SK-N-SH (cell line): ENCODE measurements at regions not wholly inside any gene's neighbourhood (a gene's known extent, or its start where the extent isn't known, plus 50 kb on each side); places are given as distances from the start of the nearest gene placed in this dataset.
A peak's percentile ranks its signal among the peaks of the same experiment; 100 is the strongest.

ENCODE experiments used
- CTCF ChIA-PET: fragments of 300-600, 350-600 bp; formaldehyde crosslinking; extraction: SDS; loops from one replicate; lab custom pipeline; 2021; lab: Yijun Ruan, JAX
- POLR2A ChIA-PET: fragments of 350-600 bp; sonication (Branson Sonifier 250); formaldehyde crosslinking; extraction: SDS; loops from one replicate; lab custom pipeline; 2020; ENCODE audit warnings: antibody characterized with exemption, inconsistent platforms; lab: Yijun Ruan, JAX
- DNase-seq: peaks from one replicate; pipeline ENCODE4 v3.0.0; 2012
- H2AFZ ChIP-seq: fragments of 200-600 bp; sonication (generic); 2 replicates; pipeline ENCODE4 v1.8.1; 2016; ENCODE audit warnings: antibody characterized with exemption, mild to moderate bottlenecking, low read depth
- H3F3A ChIP-seq: fragments of 200-600 bp; sonication (generic); replicated peaks from 2 replicates; pipeline ENCODE3; 2016; ENCODE audit warnings: antibody characterized with exemption, mild to moderate bottlenecking; ENCODE audit not compliant: insufficient read depth
- H3K27ac ChIP-seq, 2 experiments: fragments of 200-500 bp in 1 of 2; fragments of 200-600 bp in 1 of 2; sonication (Bioruptor generic) in 1 of 2; sonication (generic), shearing (Covaris generic) in 1 of 2; 2 replicates each; pipeline versions ENCODE4 v1.5.1 to v1.6.1; 2014 to 2016; ENCODE audit warnings: low read depth in 2 of 2, inconsistent platforms in 1 of 2, low read length in 1 of 2, mild to moderate bottlenecking in 1 of 2, mixed read lengths in 1 of 2
- H3K27me3 ChIP-seq: fragments of 200-600 bp; sonication (generic), shearing (Covaris generic); 2 replicates; pipeline ENCODE4 v1.6.1; 2016; ENCODE audit warnings: mixed run types; ENCODE audit not compliant: insufficient read depth
- H3K36me3 ChIP-seq, 2 experiments: fragments of 200-500 bp in 1 of 2; fragments of 200-600 bp in 1 of 2; sonication (Bioruptor generic) in 1 of 2; sonication (generic) in 1 of 2; replicated peaks in 1 of 2; 2 replicates each; pipeline versions ENCODE3 to v1.5.1; 2014 to 2016; ENCODE audit warnings: low read length in 1 of 2, mild to moderate bottlenecking in 1 of 2; ENCODE audit not compliant: insufficient read depth in 2 of 2, control insufficient read depth in 1 of 2
- H3K4me1 ChIP-seq, 2 experiments: fragments of 200-500 bp in 1 of 2; fragments of 200-600 bp in 1 of 2; sonication (Bioruptor generic) in 1 of 2; sonication (generic), shearing (Covaris generic) in 1 of 2; 2 replicates each; pipeline versions ENCODE4 v1.5.1 to v1.6.1; 2014 to 2016; ENCODE audit warnings: low read depth in 1 of 2, low read length in 1 of 2, mixed run types in 1 of 2; ENCODE audit not compliant: insufficient read depth in 2 of 2, control insufficient read depth in 1 of 2
- H3K4me2 ChIP-seq: fragments of 200-600 bp; sonication (generic), shearing (Covaris generic); 2 replicates; pipeline ENCODE4 v1.6.1; 2017; ENCODE audit warnings: mixed run types
- H3K4me3 ChIP-seq, 2 experiments: fragments of 200-500 bp in 1 of 2; fragments of 200-600 bp in 1 of 2; sonication (Bioruptor generic) in 1 of 2; sonication (generic), shearing (Covaris generic) in 1 of 2; 2 replicates each; pipeline versions ENCODE4 v1.5.1 to v1.8.1; 2014 to 2016; ENCODE audit warnings: low read depth in 2 of 2, inconsistent platforms in 1 of 2, low read length in 1 of 2, mild to moderate bottlenecking in 1 of 2, mixed read lengths in 1 of 2, moderate library complexity in 1 of 2
- H3K79me2 ChIP-seq: fragments of 200-600 bp; sonication (generic); 2 replicates; pipeline ENCODE4 v1.8.1; 2017; ENCODE audit warnings: mild to moderate bottlenecking; ENCODE audit not compliant: insufficient read depth
- H3K9ac ChIP-seq: fragments of 200-600 bp; sonication (generic); 2 replicates; pipeline ENCODE4 v1.6.1; 2017; ENCODE audit warnings: mixed run types
- H3K9me2 ChIP-seq: fragments of 200-600 bp; sonication (generic); 2 replicates; pipeline ENCODE4 v1.6.1; 2017; ENCODE audit warnings: mixed run types
- H3K9me3 ChIP-seq: fragments of 200-600 bp; sonication (generic); 2 replicates; pipeline ENCODE4 v1.6.1; 2017; ENCODE audit warnings: mixed run types, mild to moderate bottlenecking, moderate library complexity
- H4K20me1 ChIP-seq: fragments of 200-600 bp; sonication (generic); 2 replicates; pipeline ENCODE4 v1.6.1; 2017; ENCODE audit warnings: mild to moderate bottlenecking, mixed run types; ENCODE audit not compliant: insufficient read depth
- EZH2phosphoT487 ChIP-seq: fragments of 200-600 bp; sonication (generic); IDR thresholded peaks from 2 replicates; pipeline ENCODE4 v1.6.1; 2017; ENCODE audit warnings: low read depth, mixed run types, mild to moderate bottlenecking, antibody characterized with exemption, moderate library complexity, borderline replicate concordance
- FOSL2 ChIP-seq: IDR thresholded peaks from 2 replicates; pipeline ENCODE4 v1.4.0; 2012; ENCODE audit warnings: low read depth, mild to moderate bottlenecking, moderate library complexity, borderline replicate concordance
- GABPA ChIP-seq: IDR thresholded peaks from 2 replicates; pipeline ENCODE4 v1.4.0; 2012; ENCODE audit warnings: low read depth, mild to moderate bottlenecking
- GATA2 ChIP-seq: sonication (generic); formaldehyde crosslinking; IDR thresholded peaks from 2 replicates; pipeline ENCODE4 v1.5.0; 2020; ENCODE audit warnings: mild to moderate bottlenecking, missing genetic modification reagents
- JUND ChIP-seq: IDR thresholded peaks from 2 replicates; pipeline ENCODE4 v1.4.0; 2012
- MEF2A ChIP-seq: IDR thresholded peaks from 2 replicates; pipeline ENCODE4 v1.4.0; 2012; ENCODE audit warnings: low read depth, borderline replicate concordance
- POLR2AphosphoS5 ChIP-seq: IDR thresholded peaks from 2 replicates; pipeline ENCODE4 v1.6.1; 2012; ENCODE audit warnings: low read depth, low read length
- RAD21 ChIP-seq: IDR thresholded peaks from 2 replicates; pipeline ENCODE4 v1.6.1; 2012; ENCODE audit warnings: mild to moderate bottlenecking, low read length
- RFX5 ChIP-seq: IDR thresholded peaks from 2 replicates; pipeline ENCODE4 v1.6.1; 2012; ENCODE audit warnings: mild to moderate bottlenecking, improper control_type of control experiment, low read length
- RXRA ChIP-seq: IDR thresholded peaks from 2 replicates; pipeline ENCODE4 v1.4.0; 2012; ENCODE audit warnings: low read depth, mild to moderate bottlenecking, borderline replicate concordance
- SIN3A ChIP-seq: IDR thresholded peaks from 2 replicates; pipeline ENCODE4 v1.6.1; 2012; ENCODE audit warnings: low read depth, mild to moderate bottlenecking, low read length, moderate library complexity, borderline replicate concordance
- SMC3 ChIP-seq: IDR thresholded peaks from 2 replicates; pipeline ENCODE4 v1.6.1; 2012; ENCODE audit warnings: low read depth, low read length, improper control_type of control experiment
- TCF12 ChIP-seq: IDR thresholded peaks from 2 replicates; pipeline ENCODE4 v1.4.0; 2012
- WGBS: methylation state at CpG from one replicate; pipeline ENCODE4 v1.1.6; 2017; ENCODE audit warnings: low lambda C conversion rate; 5-methylcytosine and 5-hydroxymethylcytosine counted together
- TF ChIP-seq, protein P1 (sequence below): IDR thresholded peaks from 2 replicates; pipeline ENCODE4 v1.4.0; 2012; ENCODE audit warnings: low read depth
- TF ChIP-seq, protein P2 (sequence below): IDR thresholded peaks from 2 replicates; pipeline ENCODE4 v1.4.0; 2012; ENCODE audit warnings: low read depth, borderline replicate concordance
- TF ChIP-seq, protein P3 (sequence below): fragments of 150-350 bp; IDR thresholded peaks from 2 replicates; pipeline ENCODE4 v1.6.1; 2017; ENCODE audit warnings: antibody characterized with exemption, low read length, low read depth, borderline replicate concordance
- TF ChIP-seq, protein P4 (sequence below): fragments of 150-350 bp; IDR thresholded peaks from 2 replicates; pipeline ENCODE4 v1.6.1; 2016; ENCODE audit warnings: mild to moderate bottlenecking, low read depth, low read length

DNA sequence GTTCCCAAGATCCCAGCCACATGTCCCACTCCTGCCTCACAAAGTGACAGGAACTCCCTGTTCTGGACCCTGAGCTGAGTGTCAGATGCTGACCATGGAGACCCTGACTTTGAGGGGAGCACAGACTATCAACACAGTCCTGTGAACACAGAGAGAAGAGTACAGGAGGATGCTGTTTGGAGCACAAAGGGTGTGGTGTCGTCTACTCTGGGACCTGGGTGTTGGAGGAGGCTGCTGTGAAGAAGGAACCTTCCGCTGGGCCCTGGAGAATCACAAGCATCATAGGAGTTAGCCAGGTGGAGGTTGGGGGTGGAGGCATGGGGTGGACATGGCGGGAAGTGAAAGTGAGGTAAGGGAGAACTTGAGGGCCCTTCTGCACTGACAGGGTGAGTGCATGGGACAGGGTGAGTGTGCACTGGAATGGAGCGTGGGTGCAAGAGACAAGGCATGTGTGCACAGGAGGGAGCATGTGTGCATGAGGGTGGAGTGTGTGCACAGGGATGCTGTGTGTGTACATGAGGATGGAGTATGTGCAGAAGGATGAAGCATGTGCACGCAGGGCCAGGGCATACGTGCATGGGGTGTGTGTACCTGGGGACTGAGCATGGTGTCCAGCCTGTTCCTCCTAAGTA, 70.7 kb upstream of the ANTXRL start (continued):
- TF ChIP-seq, protein P1, sequence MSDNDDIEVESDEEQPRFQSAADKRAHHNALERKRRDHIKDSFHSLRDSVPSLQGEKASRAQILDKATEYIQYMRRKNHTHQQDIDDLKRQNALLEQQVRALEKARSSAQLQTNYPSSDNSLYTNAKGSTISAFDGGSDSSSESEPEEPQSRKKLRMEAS, result no peak
- TF ChIP-seq, protein P2, sequence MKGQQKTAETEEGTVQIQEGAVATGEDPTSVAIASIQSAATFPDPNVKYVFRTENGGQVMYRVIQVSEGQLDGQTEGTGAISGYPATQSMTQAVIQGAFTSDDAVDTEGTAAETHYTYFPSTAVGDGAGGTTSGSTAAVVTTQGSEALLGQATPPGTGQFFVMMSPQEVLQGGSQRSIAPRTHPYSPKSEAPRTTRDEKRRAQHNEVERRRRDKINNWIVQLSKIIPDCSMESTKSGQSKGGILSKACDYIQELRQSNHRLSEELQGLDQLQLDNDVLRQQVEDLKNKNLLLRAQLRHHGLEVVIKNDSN, result no peak
- TF ChIP-seq TCF12 (no peak), GABPA (no peak), EZH2phosphoT487 (no peak), POLR2AphosphoS5 (no peak), RFX5 (no peak)
- TF ChIP-seq, protein P3, sequence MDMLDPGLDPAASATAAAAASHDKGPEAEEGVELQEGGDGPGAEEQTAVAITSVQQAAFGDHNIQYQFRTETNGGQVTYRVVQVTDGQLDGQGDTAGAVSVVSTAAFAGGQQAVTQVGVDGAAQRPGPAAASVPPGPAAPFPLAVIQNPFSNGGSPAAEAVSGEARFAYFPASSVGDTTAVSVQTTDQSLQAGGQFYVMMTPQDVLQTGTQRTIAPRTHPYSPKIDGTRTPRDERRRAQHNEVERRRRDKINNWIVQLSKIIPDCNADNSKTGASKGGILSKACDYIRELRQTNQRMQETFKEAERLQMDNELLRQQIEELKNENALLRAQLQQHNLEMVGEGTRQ, result no peak
- TF ChIP-seq, all 33 proteins: peak for 0

DNA sequence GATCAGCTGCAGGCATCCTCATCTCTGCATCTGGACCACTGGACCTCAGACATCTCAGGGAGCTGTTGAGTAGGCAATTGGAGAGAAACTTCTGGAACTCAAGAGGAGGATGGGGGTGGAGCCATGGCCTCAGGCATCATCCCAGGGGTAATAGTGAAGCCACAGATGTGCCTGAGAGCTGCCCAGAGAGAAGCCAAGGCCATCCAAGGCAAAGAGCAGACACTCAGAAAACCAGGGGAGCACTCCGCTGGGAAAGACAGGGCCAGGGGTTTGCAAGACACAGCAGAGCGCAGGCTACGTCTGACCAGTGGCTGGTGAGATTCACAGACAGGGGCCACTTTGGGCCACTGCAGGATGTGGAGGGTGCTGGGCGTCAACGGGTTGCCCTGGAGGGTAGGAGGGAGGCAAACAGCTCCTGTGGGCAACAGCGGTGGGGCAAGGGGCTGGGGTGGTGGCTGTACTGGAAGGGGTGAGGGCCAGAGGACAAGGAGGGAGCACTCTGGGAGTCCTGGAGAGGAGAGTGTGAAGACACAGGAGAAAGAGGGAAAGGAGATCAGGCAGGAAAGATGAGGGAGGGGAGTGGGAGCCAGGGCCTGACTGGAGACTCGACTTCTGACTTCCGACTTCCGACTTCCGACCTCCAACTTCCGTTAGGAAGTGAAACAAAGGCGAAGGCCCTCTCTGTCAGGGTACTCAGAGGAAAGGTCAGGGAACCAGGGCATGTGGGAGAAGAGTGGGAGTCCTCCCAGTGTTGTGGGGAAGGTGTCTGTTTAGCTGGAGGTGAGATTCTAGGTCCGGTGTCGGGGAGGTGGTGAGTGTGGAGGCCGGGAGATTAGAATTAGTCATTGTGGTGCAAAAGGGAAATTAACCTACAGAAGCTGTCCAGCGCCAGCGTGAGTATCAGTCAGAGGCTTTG, 69.7 kb upstream of the ANTXRL start:
- CTCF ChIA-PET, result interaction anchor here (1.1 to 6.6 kb wide), 2 partner anchors 11 to 110 kb away, joined by 3 to 54 read pairs; no protein-coding TSS in a partner anchor
- 69% methylated on average over 17 of the region's 17 CpGs for WGBS

More for the DNA sequence above, 69.7 kb upstream of the ANTXRL start:
- no peaks in the 10 kb centered on the region for H3K36me3 ChIP-seq
- H3K79me2 ChIP-seq, result no peaks in the 10 kb centered on the region
- no peak overlapping the region for H3K9ac ChIP-seq
- TF ChIP-seq RFX5, result no peak
- TF ChIP-seq SIN3A, result no peak
- TF ChIP-seq SMC3, result no peak
- TF ChIP-seq MEF2A, result no peak
- TF ChIP-seq GATA2 (CRISPR knock-in tag), result no peak
- TF ChIP-seq FOSL2, result no peak
- TF ChIP-seq, protein P4, sequence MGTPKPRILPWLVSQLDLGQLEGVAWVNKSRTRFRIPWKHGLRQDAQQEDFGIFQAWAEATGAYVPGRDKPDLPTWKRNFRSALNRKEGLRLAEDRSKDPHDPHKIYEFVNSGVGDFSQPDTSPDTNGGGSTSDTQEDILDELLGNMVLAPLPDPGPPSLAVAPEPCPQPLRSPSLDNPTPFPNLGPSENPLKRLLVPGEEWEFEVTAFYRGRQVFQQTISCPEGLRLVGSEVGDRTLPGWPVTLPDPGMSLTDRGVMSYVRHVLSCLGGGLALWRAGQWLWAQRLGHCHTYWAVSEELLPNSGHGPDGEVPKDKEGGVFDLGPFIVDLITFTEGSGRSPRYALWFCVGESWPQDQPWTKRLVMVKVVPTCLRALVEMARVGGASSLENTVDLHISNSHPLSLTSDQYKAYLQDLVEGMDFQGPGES, result no peak
- no peak for TF ChIP-seq RAD21
- TF ChIP-seq JUND, result no peak
- TF ChIP-seq POLR2AphosphoS5, result no peak
- TF ChIP-seq RXRA, result no peak
- TF ChIP-seq, all 33 proteins: peak for 0
- no peaks in the 10 kb centered on the region for H3K9me2 ChIP-seq
- H2AFZ ChIP-seq, result no peak overlapping the region
- H3K27ac ChIP-seq, result no peak overlapping the region
- no peaks in the 10 kb centered on the region for H4K20me1 ChIP-seq
- POLR2A ChIA-PET, result no interaction called here
- peaks cover 0 to 28% of the 10 kb centered on the region in 2 experiments; a peak in 2 of 4 replicates for H3K4me1 ChIP-seq
- H3K9me3 ChIP-seq, result no peaks in the 10 kb centered on the region
- no peak overlapping the region for H3K4me3 ChIP-seq
- peak; percentile 12 for DNase-seq
- H3K27me3 ChIP-seq, result no peaks in the 10 kb centered on the region; the same call in 1 of the 2 replicates
- no peak overlapping the region for H3K4me2 ChIP-seq
- H3F3A ChIP-seq, result no peaks in the 10 kb centered on the region
